HG02623 (cell line): ENCODE measurements at regions not wholly inside any gene's neighbourhood (a gene's known extent, or its start where the extent isn't known, plus 50 kb on each side); places are given as distances from the start of the nearest gene placed in this dataset.

Experiments
- ATAC-seq: cut with Tn5 transposase; IDR thresholded peaks from one replicate; pipeline ENCODE4 v1.9.1; 2021; ENCODE audit warnings: moderate library complexity; ENCODE audit not compliant: unreplicated experiment

- no peak for ATAC-seq
Measured at GRCh38 chr18:59848002-59848401, 51.8 kb upstream of the PMAIP1 start.

- peak; percentile 22 for ATAC-seq
Measured at GRCh38 chr18:59847491-59847846, 52.3 kb upstream of the PMAIP1 start.

GRCh38 chr18:59846814-59847490 lies 52.8 kb upstream of the PMAIP1 start:
- peak; percentile 96 for ATAC-seq

GRCh38 chr18:59842947-59843346 lies 56.8 kb upstream of the PMAIP1 start:
- no peak for ATAC-seq

- no peak for ATAC-seq
Measured at GRCh38 chr18:59839931-59840685, 59.7 kb upstream of the PMAIP1 start.

- no peak for ATAC-seq
Measured at GRCh38 chr18:59839246-59839645, 60.5 kb upstream of the PMAIP1 start.

- ATAC-seq, result peak; percentile 44
Measured at GRCh38 chr18:59837586-59837985, 62.2 kb upstream of the PMAIP1 start.

- no peak for ATAC-seq
Measured at GRCh38 chr18:59835605-59836379, 64.0 kb upstream of the PMAIP1 start.

- peak; percentile 31 for ATAC-seq
Measured at GRCh38 chr18:59834267-59834666, 65.5 kb upstream of the PMAIP1 start.

- peak; percentile 77 for ATAC-seq
Measured at GRCh38 chr18:59833785-59834184, 66.0 kb upstream of the PMAIP1 start.

GRCh38 chr18:59823596-59824195 lies 76.1 kb upstream of the PMAIP1 start:
- ATAC-seq, result no peak

- no peak for ATAC-seq
Measured at GRCh38 chr18:59822612-59823550, 76.9 kb upstream of the PMAIP1 start.

GRCh38 chr18:59821983-59822382 lies 77.8 kb upstream of the PMAIP1 start:
- no peak for ATAC-seq

- no peak for ATAC-seq
Measured at GRCh38 chr18:59820663-59821062, 79.1 kb upstream of the PMAIP1 start.

- no peak for ATAC-seq
Measured at GRCh38 chr18:59818769-59819168, 81.0 kb upstream of the PMAIP1 start.

- ATAC-seq, result no peak
Measured at GRCh38 chr18:59814891-59815290, 84.9 kb upstream of the PMAIP1 start.

GRCh38 chr18:59813942-59814341 lies 85.9 kb upstream of the PMAIP1 start:
- no peak for ATAC-seq

GRCh38 chr18:59810735-59811520 lies 88.9 kb upstream of the PMAIP1 start:
- ATAC-seq, result no peak

- ATAC-seq, result no peak
Measured at GRCh38 chr18:59810183-59810582, 89.6 kb upstream of the PMAIP1 start.

- no peak for ATAC-seq
Measured at GRCh38 chr18:59802031-59802430, 97.8 kb upstream of the PMAIP1 start.
